DMS 273 (cell line): ENCODE measurements at regions not wholly inside any gene's neighbourhood (a gene's known extent, or its start where the extent isn't known, plus 50 kb on each side); places are given as distances from the start of the nearest gene placed in this dataset.

Source experiments
- DNase-seq: peaks from one replicate; lab custom pipeline; 2025; ENCODE audit not compliant: unreplicated experiment; lab: John Stamatoyannopoulos, UW

DNA sequence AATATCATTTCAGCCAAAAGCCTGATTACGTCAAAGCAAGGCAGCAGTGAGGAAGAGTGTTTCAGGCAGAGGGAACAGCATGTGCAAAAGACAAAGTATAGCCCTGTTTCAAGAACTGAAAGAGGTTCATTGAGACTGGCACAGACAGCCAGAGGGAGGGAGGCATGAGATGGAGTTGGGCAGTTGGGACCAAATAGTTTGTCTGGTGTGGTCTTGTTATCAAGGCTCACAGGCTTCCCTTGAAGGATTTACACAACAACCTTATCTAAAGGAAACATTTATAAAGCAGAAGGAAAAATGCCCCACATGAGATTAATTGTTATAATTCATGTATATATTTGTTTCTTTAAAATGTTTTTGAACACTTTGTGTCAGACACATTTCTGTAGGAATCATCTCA is 253.3 kb downstream of the DMAC1 start:
- no peak for DNase-seq

- no peak for DNase-seq
Observed at GRCh38 chr9:7545371-7546165, 254.0 kb downstream of the DMAC1 start.

GRCh38 chr9:7542693-7543092 is 256.9 kb downstream of the DMAC1 start:
- no peak for DNase-seq

- peak; percentile 11 for DNase-seq
Observed at GRCh38 chr9:7542126-7542525, 257.5 kb downstream of the DMAC1 start.

DNA sequence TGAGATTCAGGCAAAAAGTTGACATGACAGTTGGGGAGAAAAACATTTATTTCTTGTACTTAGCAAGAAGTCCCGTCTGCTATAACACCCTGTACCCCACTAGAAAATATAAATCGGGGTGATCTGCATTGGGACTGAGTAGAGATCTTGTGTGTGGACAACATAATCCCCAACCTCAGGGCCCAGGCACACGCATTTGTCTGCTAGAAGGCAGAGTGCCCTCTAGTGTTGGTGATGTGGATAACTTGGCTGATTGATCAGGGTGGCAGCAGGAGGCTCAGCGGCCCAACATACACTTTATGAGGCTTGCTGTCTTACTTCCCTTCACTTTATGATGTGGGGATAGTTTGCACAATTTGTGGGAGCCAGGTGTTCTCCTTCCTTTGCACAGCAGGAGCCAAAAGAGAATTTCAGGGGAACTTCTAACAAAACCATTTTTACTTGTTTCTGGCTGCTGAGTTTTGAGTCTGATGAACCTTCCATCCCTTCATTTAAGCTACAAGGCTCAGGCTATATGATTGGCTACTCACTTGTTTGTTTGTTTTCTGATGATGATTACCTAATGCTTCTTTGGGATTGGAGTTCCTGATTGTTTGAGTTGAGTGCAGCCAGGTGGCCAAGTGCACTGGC is 263.2 kb downstream of the DMAC1 start:
- peak; percentile 68 for DNase-seq

GRCh38 chr9:7534211-7534935 is 265.2 kb downstream of the DMAC1 start:
- DNase-seq, result no peak

- no peak for DNase-seq
Observed at GRCh38 chr9:7533376-7534090, 266.0 kb downstream of the DMAC1 start.

- DNase-seq, result no peak
Observed at GRCh38 chr9:7523426-7524043, 276.0 kb downstream of the DMAC1 start.

DNA sequence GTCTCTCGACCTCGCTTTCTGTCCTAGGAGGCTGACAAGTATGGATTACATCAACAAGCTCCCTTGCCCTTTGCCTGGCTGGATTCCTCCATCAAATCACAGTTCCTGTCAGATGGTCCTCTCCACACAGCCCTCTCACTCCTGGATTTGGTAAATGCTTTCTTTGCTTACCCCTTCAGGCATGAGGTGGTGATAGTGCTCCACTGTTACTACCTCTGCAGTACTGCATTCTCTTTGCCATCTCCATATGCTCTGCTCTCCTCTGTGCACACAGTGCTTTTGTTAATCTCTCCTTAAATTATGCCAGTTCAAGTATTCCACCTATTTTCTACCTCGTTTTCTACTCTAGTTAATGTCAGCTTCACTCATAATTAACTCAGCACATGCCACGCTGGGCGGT is 279.2 kb downstream of the DMAC1 start:
- DNase-seq, result no peak

- no peak for DNase-seq
Observed at GRCh38 chr9:7516376-7516775, 283.2 kb downstream of the DMAC1 start.

GRCh38 chr9:7510199-7510598 is 289.4 kb downstream of the DMAC1 start:
- no peak for DNase-seq

DNA sequence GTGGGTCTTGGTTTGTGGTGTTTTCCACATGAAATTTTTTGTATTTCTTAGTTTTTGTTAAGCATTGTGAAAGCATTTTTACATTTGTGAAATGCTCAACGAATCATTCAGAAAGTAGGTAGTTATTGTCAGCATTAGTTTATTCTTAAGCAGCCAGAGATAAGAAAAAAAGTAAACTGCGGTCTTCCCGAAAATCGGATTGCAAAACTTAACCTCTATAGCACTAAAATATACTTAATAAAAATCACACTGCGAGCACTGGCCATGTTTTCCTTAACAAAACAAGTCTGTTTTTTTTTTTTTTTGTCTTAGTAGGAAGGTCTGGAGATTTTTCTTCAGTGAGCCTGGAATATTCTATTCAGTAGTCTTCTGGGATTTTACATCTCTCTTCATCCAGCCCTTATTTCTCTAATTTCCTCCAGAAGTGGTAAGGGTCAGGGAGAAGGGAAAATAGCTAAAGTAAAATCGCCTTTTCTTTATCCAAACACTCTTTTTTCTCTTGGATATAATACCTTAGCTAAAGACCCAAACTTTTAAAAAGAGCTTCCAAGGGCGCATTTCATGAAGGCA is 289.9 kb downstream of the DMAC1 start:
- DNase-seq, result no peak

GRCh38 chr9:7508516-7508915 is 291.1 kb downstream of the DMAC1 start:
- no peak for DNase-seq

GRCh38 chr9:7507566-7508270 is 291.9 kb downstream of the DMAC1 start:
- DNase-seq, result no peak

DNA sequence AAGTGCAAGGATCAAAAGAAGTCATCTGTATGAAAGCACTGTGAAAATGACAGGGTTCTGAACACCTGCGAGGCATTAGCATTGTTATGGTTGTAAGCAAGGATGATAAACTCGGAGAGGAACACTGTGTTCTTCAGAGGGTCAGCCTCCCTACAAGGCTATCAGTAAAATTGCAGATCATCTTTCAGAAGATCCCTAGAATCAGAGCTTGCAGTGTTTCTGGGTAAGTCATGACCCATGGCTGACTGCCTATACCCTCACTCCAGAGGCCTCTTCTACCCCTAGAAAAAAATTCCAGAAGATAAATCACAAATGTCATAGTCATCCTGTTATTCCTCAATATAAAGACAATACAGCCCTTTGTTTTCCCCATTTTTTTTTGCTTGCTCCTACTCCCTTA is 292.6 kb downstream of the DMAC1 start:
- DNase-seq, result no peak

- no peak for DNase-seq
Observed at GRCh38 chr9:7500521-7500920, 299.1 kb downstream of the DMAC1 start.

GRCh38 chr9:7491641-7492040 is 307.9 kb downstream of the DMAC1 start:
- no peak for DNase-seq

- DNase-seq, result no peak
Observed at GRCh38 chr9:7490317-7491108, 309.1 kb downstream of the DMAC1 start.

DNA sequence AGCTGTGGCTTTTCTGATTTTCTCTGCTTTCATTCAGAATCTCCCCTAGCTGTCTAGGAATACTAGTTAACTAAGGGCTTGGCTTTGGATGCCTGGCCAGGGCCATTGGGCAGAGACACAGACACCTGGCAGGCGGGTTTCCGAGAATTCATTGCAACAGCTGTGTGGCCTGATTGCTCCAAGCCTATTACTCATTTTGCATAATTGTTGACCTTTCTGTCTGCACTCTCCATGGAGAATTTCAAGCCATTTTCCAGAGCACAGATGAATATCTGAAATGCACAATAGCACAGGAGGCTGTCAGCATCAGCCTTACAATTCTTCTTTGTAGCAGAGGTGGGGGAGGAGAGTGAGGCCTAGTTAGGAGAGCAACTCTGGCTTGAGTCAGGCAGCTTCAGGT is 310.5 kb downstream of the DMAC1 start:
- DNase-seq, result no peak
